SKM-1 treated with dmso at 0.1 percent for 144 hours (cell line): ENCODE measurements at regions not wholly inside any gene's neighbourhood (a gene's known extent, or its start where the extent isn't known, plus 50 kb on each side); places are given as distances from the start of the nearest gene placed in this dataset.

Experiments used
- DNase-seq: peaks from one replicate; lab custom pipeline; 2025; ENCODE audit not compliant: unreplicated experiment; lab: John Stamatoyannopoulos, UW

- no peak for DNase-seq
Observed at GRCh38 chr5:19370655-19371386, 617.2 kb downstream of the CDH18 start.

GRCh38 chr5:19388391-19388790 is 599.6 kb downstream of the CDH18 start:
- DNase-seq: no peak

- DNase-seq: no peak
Observed at GRCh38 chr5:19401032-19401431, 587.0 kb downstream of the CDH18 start.

GRCh38 chr5:19406576-19407365 is 581.2 kb downstream of the CDH18 start:
- DNase-seq: no peak

- no peak for DNase-seq
Observed at GRCh38 chr5:19408149-19408548, 579.9 kb downstream of the CDH18 start.

- DNase-seq: no peak
Observed at GRCh38 chr5:19411936-19412335, 576.1 kb downstream of the CDH18 start.
